ENCODE measurements at regions not wholly inside any gene's neighbourhood (a gene's known extent, or its start where the extent isn't known, plus 50 kb on each side); places are given as distances from the start of the nearest gene placed in this dataset.

DNA sequence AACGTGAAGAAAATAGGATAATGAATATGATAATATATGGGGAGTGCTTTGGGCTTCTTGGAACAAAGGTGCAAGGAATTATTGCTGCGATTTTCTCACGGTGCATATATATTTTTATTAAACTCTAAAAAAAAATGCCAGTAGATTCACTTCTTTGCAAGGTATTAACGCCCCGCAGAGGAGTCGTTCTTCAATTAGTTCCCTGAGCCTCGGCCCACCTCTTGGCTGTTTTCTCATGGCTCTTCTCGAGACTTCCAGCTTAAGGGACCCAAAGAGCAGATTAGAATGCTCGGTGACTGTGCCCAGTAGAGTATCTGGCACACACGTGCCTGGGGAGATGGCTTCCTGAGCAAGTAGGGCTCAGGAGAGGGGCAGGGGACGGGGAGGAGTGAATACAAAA lies 367.4 kb downstream of the MID1IP1 start:
- H3K4me3 ChIP-seq (ENCODE audit: low read length), result no peak overlapping the region
- TF ChIP-seq CTCF (conservative IDR thresholded peaks at IDR 0.05; ENCODE audit: low read depth, low read length), result no peak
- no peak for DNase-seq (ENCODE audit: low read depth)

- no peak for TF ChIP-seq CTCF (conservative IDR thresholded peaks at IDR 0.05; ENCODE audit: low read depth, low read length)
- no peak for DNase-seq (ENCODE audit: low read depth)
- no peak overlapping the region for H3K4me3 ChIP-seq (ENCODE audit: low read length)
Measured at GRCh38 chrX:39169976-39170375, 368.7 kb downstream of the MID1IP1 start.

- no peak for TF ChIP-seq CTCF (conservative IDR thresholded peaks at IDR 0.05; ENCODE audit: low read depth, low read length)
- H3K4me3 ChIP-seq (ENCODE audit: low read length), result no peak overlapping the region
- no peak for DNase-seq (ENCODE audit: low read depth)
Measured at GRCh38 chrX:39170464-39170863, 369.2 kb downstream of the MID1IP1 start.

DNA sequence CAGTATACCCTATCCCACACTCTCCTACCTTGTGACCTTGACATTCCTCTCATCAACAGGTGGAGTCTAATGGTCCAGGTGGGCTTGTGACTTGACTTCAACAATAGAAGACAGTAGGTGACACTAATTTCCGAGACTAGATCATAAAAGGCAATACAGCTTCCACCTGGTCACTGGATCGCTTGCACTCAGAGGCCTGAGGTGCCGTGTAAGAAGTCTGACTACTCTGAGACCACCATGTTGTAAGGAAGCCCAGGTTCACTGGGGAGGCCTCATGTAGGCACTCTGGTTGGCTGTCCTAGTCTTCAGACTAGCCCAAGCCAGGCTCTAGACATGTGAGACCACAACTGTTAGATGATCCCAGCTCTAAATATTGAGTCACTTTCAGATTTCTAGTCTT lies 370.4 kb downstream of the MID1IP1 start:
- DNase-seq (ENCODE audit: low read depth), result no peak
- H3K4me3 ChIP-seq (ENCODE audit: low read length), result no peak overlapping the region
- no peak for TF ChIP-seq CTCF (conservative IDR thresholded peaks at IDR 0.05; ENCODE audit: low read depth, low read length)

- H3K4me3 ChIP-seq (ENCODE audit: low read length), result no peak overlapping the region
- DNase-seq (ENCODE audit: low read depth), result no peak
- TF ChIP-seq CTCF (conservative IDR thresholded peaks at IDR 0.05; ENCODE audit: low read depth, low read length), result no peak
Measured at GRCh38 chrX:39174241-39174771, 373.0 kb downstream of the MID1IP1 start.

DNA sequence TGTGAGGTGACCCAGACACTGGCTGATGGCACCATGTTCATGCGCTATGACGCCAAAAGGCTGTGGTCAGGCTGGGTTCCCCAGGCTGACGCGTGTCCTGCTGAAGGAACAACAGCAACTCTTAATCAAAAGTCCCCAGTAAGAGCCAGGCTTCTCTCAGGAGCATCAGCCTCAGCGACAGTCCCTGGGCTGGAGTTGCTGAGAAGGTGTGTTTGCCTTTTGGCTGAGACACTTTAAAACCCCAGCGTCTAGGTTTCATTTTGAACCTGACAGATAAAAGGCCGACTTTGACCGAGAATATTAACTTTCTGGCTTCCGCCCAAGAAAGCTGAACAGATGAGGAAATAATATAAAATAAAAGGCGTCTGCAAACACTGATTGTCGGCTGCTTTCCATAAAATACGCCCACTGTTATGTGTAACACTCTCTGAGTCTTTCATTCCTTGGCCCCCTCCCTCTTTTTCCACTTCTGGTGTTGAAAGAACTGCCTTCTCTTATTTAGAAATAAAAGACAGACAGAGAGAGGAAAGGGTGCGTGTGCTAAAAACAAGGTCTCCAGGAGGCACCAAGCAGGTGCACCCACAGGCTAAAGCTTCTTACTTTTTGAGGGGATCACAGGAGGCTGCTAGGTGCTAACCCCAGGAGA lies 373.6 kb downstream of the MID1IP1 start:
- no peak for TF ChIP-seq CTCF (conservative IDR thresholded peaks at IDR 0.05; ENCODE audit: low read depth, low read length)
- DNase-seq (ENCODE audit: low read depth), result no peak
- no peak overlapping the region for H3K4me3 ChIP-seq (ENCODE audit: low read length)

DNA sequence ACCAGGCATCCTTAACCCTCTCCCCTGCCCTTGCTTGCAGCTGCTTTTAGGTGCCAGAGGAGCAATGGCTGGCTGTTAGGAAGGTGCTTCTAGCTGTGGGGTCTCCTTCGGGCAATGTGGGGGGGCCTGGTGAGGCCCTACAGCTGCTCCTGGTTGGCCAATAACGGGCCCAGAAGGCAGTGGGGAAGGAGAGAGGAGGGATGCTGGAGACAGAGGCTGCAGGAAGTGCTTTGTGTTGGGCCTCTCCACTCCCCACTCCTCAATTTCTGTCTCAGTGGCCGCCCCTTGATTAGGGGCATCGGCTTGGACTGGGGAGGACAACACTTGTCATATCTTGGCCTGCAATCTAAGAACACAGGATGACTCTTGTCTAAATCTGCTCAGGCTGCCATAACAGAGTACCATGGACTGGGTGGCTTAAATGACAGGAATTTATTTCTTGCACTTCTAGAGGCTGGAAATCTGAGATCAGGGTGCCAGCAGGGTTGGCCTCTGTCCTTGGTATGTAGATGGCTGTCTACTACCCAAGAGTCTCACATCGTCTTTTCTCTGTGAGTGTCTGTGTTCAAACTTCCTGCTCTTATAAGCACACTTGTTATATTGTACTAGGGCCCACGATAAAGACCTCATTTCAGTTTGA lies 374.3 kb downstream of the MID1IP1 start:
- DNase-seq (ENCODE audit: low read depth), result no peak
- TF ChIP-seq CTCF (conservative IDR thresholded peaks at IDR 0.05; ENCODE audit: low read depth, low read length), result no peak
- no peak overlapping the region for H3K4me3 ChIP-seq (ENCODE audit: low read length)
